GM18867 (cell line): ENCODE measurements at regions not wholly inside any gene's neighbourhood (a gene's known extent, or its start where the extent isn't known, plus 50 kb on each side); places are given as distances from the start of the nearest gene placed in this dataset.

Experiments used
- ATAC-seq: cut with Tn5 transposase; IDR thresholded peaks from one replicate; pipeline ENCODE4 v1.9.1; 2021; ENCODE audit warnings: mild to moderate bottlenecking, moderate library complexity; ENCODE audit not compliant: unreplicated experiment

GRCh38 chr12:67928621-67929383 lies 60.4 kb upstream of the IFNG-AS1 start:
- no peak for ATAC-seq

GRCh38 chr12:67929384-67929772 lies 59.9 kb upstream of the IFNG-AS1 start:
- no peak for ATAC-seq

- no peak for ATAC-seq
Observed at GRCh38 chr12:67937822-67938221, 51.4 kb upstream of the IFNG-AS1 start.
